Bronchial epithelial cell (primary cell): ENCODE measurements at regions not wholly inside any gene's neighbourhood (a gene's known extent, or its start where the extent isn't known, plus 50 kb on each side); places are given as distances from the start of the nearest gene placed in this dataset.
A peak's percentile ranks its signal among the peaks of the same experiment; 100 is the strongest.

Source experiments
- DNase-seq: peaks from one replicate; pipeline ENCODE4 v3.0.0-alpha.2; 2010; ENCODE audit warnings: low read depth
- FAIRE-seq: peaks from 2 replicates; lab custom pipeline; 2011; peaks lifted over from hg19 to GRCh38; lab: Jason Lieb, UNC
- H3K27me3 ChIP-seq: 2 replicates; pipeline ENCODE4 v1.5.1; 2011; ENCODE audit warnings: low read length; ENCODE audit not compliant: control insufficient read depth, insufficient read depth
- H3K36me3 ChIP-seq: 2 replicates; pipeline ENCODE4 v1.5.1; 2011; ENCODE audit warnings: low read length; ENCODE audit not compliant: control insufficient read depth, insufficient read depth
- H3K4me3 ChIP-seq: 2 replicates; pipeline ENCODE4 v1.5.1; 2011; ENCODE audit warnings: mild to moderate bottlenecking, low read depth, low read length, control low read depth
- CTCF ChIP-seq: IDR thresholded peaks from 2 replicates; pipeline ENCODE4 v1.5.1; 2011; ENCODE audit warnings: mild to moderate bottlenecking, moderate library complexity, low read length, control low read depth, inconsistent platforms; ENCODE audit not compliant: insufficient read depth, severe bottlenecking

GRCh38 chr13:72186730-72187422 lies 319.9 kb upstream of the DACH1 start:
- H3K4me3 ChIP-seq, result no peak overlapping the region
- FAIRE-seq (no peak), DNase-seq (peak; percentile 39)
- no peaks in the 10 kb centered on the region for H3K36me3 ChIP-seq
- no peaks in the 10 kb centered on the region for H3K27me3 ChIP-seq
- no peak for TF ChIP-seq CTCF

- DNase-seq (no peak), FAIRE-seq (no peak)
- H3K4me3 ChIP-seq, result no peak overlapping the region
- no peaks in the 10 kb centered on the region for H3K27me3 ChIP-seq
- H3K36me3 ChIP-seq, result no peaks in the 10 kb centered on the region
- no peak for TF ChIP-seq CTCF
These were observed 318.8 kb upstream of the DACH1 start for GRCh38 chr13:72185776-72186175.

GRCh38 chr13:72181661-72182060 lies 314.7 kb upstream of the DACH1 start:
- FAIRE-seq, result no peak
- TF ChIP-seq CTCF, result no peak
- H3K4me3 ChIP-seq, result no peak overlapping the region
- no peaks in the 10 kb centered on the region for H3K36me3 ChIP-seq
- H3K27me3 ChIP-seq, result no peaks in the 10 kb centered on the region
- DNase-seq, result no peak

GRCh38 chr13:72180253-72180952 lies 313.4 kb upstream of the DACH1 start:
- DNase-seq (peak; percentile 74), FAIRE-seq (no peak)
- no peak overlapping the region for H3K4me3 ChIP-seq
- TF ChIP-seq CTCF, result no peak
- H3K27me3 ChIP-seq, result no peaks in the 10 kb centered on the region
- H3K36me3 ChIP-seq, result no peaks in the 10 kb centered on the region

GRCh38 chr13:72174549-72174948 lies 307.5 kb upstream of the DACH1 start:
- Histone ChIP-seq H3K4me3 (no peak overlapping the region), H3K36me3 (no peaks in the 10 kb centered on the region), H3K27me3 (no peaks in the 10 kb centered on the region)
- TF ChIP-seq CTCF, result no peak
- FAIRE-seq (no peak), DNase-seq (no peak)
